ENCODE measurements at regions not wholly inside any gene's neighbourhood (a gene's known extent, or its start where the extent isn't known, plus 50 kb on each side); places are given as distances from the start of the nearest gene placed in this dataset.

DNA sequence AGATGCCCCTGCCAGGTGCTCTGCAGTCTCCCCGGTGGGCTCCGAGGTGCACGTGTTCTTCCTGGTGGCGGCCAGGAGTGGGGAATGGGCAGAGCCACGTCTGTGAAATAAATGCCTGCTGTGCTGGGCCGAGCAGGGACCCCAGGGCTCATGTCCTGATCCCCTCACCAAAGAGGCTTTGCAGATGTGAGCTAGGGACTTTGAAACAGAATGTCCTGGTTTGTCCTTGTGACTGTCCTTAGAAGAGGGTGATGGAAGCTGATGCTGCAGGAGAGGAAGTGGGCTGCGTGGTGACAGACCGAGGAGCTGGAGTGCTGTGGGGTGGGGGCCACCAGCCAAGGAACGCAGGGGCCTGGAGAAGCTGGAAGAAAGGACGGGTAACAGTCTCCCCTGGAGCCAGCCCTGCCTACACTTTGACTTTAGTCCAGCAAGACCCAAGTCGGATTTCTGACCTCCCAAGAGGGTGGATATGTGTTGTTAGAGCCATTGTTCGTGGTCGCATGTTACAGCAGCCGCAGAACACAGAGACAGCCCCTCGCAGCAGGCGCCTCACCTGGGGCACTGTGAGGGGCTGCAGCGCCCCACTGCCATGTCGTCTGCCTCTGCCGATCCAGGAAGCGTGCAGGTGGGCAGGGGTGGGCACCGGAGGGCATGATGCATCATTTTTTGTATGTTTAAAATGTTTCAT, 217.9 kb upstream of the CIBAR2 start:
- WGBS, 2 donors, result 62 to 75% methylated on average over 14 to 21 of the region's 21 CpGs
- no peaks in the 10 kb centered on the region for H3K36me3 ChIP-seq
- TF ChIP-seq POLR2A (IDR thresholded peaks at IDR 0.05), result no peak
- TF ChIP-seq, protein P1, sequence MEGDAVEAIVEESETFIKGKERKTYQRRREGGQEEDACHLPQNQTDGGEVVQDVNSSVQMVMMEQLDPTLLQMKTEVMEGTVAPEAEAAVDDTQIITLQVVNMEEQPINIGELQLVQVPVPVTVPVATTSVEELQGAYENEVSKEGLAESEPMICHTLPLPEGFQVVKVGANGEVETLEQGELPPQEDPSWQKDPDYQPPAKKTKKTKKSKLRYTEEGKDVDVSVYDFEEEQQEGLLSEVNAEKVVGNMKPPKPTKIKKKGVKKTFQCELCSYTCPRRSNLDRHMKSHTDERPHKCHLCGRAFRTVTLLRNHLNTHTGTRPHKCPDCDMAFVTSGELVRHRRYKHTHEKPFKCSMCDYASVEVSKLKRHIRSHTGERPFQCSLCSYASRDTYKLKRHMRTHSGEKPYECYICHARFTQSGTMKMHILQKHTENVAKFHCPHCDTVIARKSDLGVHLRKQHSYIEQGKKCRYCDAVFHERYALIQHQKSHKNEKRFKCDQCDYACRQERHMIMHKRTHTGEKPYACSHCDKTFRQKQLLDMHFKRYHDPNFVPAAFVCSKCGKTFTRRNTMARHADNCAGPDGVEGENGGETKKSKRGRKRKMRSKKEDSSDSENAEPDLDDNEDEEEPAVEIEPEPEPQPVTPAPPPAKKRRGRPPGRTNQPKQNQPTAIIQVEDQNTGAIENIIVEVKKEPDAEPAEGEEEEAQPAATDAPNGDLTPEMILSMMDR (IDR thresholded peaks at IDR 0.05), result no peak
- H3K9me3 ChIP-seq, result no peaks in the 10 kb centered on the region
- no peak overlapping the region for H3K27ac ChIP-seq
- no peak overlapping the region for H3K4me3 ChIP-seq (replicated peaks in 1 of 3)
- DNase-seq, result no peak
- H3K27me3 ChIP-seq, result no peaks in the 10 kb centered on the region
- intact Hi-C loops (cut with DNase I), result no loop called here
- peaks cover 10 to 26% of the 10 kb centered on the region in 2 donors for H3K4me1 ChIP-seq

GRCh38 chr16:85330694-85331188, 218.5 kb upstream of the CIBAR2 start:
- WGBS, 2 donors, result 50 to 56% methylated on average over 6 of the region's 6 CpGs
- no peak for TF ChIP-seq POLR2A (IDR thresholded peaks at IDR 0.05)
- TF ChIP-seq, protein P1 (IDR thresholded peaks at IDR 0.05), result no peak

GRCh38 chr16:85331688-85332087, 219.4 kb upstream of the CIBAR2 start:
- no peaks in the 10 kb centered on the region for H3K36me3 ChIP-seq
- no peaks in the 10 kb centered on the region for H3K9me3 ChIP-seq
- peaks cover 10 to 26% of the 10 kb centered on the region in 2 donors for H3K4me1 ChIP-seq
- DNase-seq, result no peak
- WGBS, 2 donors, result 63 to 76% methylated on average over 5 of the region's 7 CpGs
- TF ChIP-seq, protein P1 (IDR thresholded peaks at IDR 0.05), result no peak
- TF ChIP-seq POLR2A (IDR thresholded peaks at IDR 0.05), result no peak
- H3K27ac ChIP-seq, result no peak overlapping the region
- H3K27me3 ChIP-seq, result no peaks in the 10 kb centered on the region
- intact Hi-C loops (cut with DNase I), result no loop called here
- no peak overlapping the region for H3K4me3 ChIP-seq (replicated peaks in 1 of 3)

More at GRCh38 chr16:85330694-85331188, 218.5 kb upstream of the CIBAR2 start:
- Histone ChIP-seq H3K36me3 (no peaks in the 10 kb centered on the region), H3K9me3 (no peaks in the 10 kb centered on the region), H3K4me1 (peaks cover 10 to 26% of the 10 kb centered on the region in 2 donors), H3K27me3 (no peaks in the 10 kb centered on the region), H3K4me3 (replicated peaks in 1 of 3) (no peak overlapping the region), H3K27ac (no peak overlapping the region)
- no peak for DNase-seq
- intact Hi-C loops (cut with DNase I), result no loop called here

DNA sequence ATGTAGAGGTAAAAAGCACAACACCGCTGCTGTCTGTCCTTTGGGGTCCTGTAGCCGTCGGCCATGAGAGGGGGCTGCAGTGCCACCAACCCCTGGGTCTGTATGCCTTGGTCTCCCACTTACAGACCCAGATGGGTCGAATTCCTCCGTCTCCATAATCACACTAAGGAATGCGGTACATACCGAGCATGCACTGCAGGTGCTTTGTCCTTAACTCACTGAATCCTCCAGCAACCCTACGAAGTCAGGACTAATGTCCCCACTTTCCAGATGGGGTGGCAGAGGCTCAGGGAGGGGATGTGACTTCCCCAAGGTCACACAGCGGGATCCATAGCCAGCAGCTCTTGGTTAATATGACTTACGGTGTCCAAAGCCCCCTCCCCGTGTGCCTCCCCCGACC, 219.9 kb upstream of the CIBAR2 start:
- H3K4me3 ChIP-seq (replicated peaks in 1 of 3), result no peak overlapping the region
- DNase-seq, result no peak
- H3K27me3 ChIP-seq, result no peaks in the 10 kb centered on the region
- peaks cover 10 to 26% of the 10 kb centered on the region in 2 donors for H3K4me1 ChIP-seq
- H3K27ac ChIP-seq, result no peak overlapping the region
- H3K9me3 ChIP-seq, result no peaks in the 10 kb centered on the region
- TF ChIP-seq, protein P1 (IDR thresholded peaks at IDR 0.05), result no peak
- TF ChIP-seq POLR2A (IDR thresholded peaks at IDR 0.05), result no peak
- no peaks in the 10 kb centered on the region for H3K36me3 ChIP-seq
- 90 to 94% methylated on average over 8 to 12 of the region's 12 CpGs for WGBS, 2 donors
- intact Hi-C loops (cut with DNase I), result no loop called here

GRCh38 chr16:85333337-85333736, 221.1 kb upstream of the CIBAR2 start:
- intact Hi-C loops (cut with DNase I), result no loop called here
- Histone ChIP-seq H3K4me3 (replicated peaks in 1 of 3) (no peak overlapping the region), H3K9me3 (no peaks in the 10 kb centered on the region), H3K4me1 (peaks cover 4 to 17% of the 10 kb centered on the region in 2 donors), H3K36me3 (no peaks in the 10 kb centered on the region), H3K27me3 (no peaks in the 10 kb centered on the region), H3K27ac (no peak overlapping the region)
- 95 to 96% methylated on average over 9 of the region's 9 CpGs for WGBS, 2 donors
- TF ChIP-seq, protein P1 (IDR thresholded peaks at IDR 0.05), result no peak
- TF ChIP-seq POLR2A (IDR thresholded peaks at IDR 0.05), result no peak
- no peak for DNase-seq

Measured in thyroid gland (tissue), 4 donors.